Stomach (tissue), 8 donors: ENCODE measurements at regions not wholly inside any gene's neighbourhood (a gene's known extent, or its start where the extent isn't known, plus 50 kb on each side); places are given as distances from the start of the nearest gene placed in this dataset.

Experiments
- DNase-seq, 2 donors: peaks; one replicate each; pipeline versions ENCODE4 v3.0.0 to v3.0.0-alpha.2; 2013 to 2019
- H3K27ac ChIP-seq, 5 donors: fragments of 200-600 bp in 4 of 5; sonication (generic) in 4 of 5; one replicate each; pipeline ENCODE4 v1.5.1; 2013 to 2019; ENCODE audit warnings: mild to moderate bottlenecking in 1 of 5, moderate library complexity in 1 of 5
- H3K27me3 ChIP-seq, 3 donors: fragments of 200-600 bp; sonication (generic); one replicate each; pipeline ENCODE4 v1.5.1; 2017 to 2019; ENCODE audit warnings: mixed run types in 1 of 3
- H3K36me3 ChIP-seq, 4 donors: fragments of 200-600 bp; sonication (generic); 1 replicate in 3 of 4; 2 replicates in 1 of 4; pipeline ENCODE4 v1.5.1; 2016 to 2019
- H3K4me1 ChIP-seq, 4 donors: fragments of 200-600 bp; sonication (generic); one replicate each; pipeline ENCODE4 v1.5.1; 2016 to 2019
- H3K4me3 ChIP-seq, 4 donors: fragments of 200-600 bp; sonication (generic) in 3 of 4; one replicate each; pipeline ENCODE4 v1.5.1; 2016 to 2019; ENCODE audit warnings: mild to moderate bottlenecking in 1 of 4
- H3K9me3 ChIP-seq, 4 donors: fragments of 200-600 bp; sonication (generic); one replicate each; pipeline ENCODE4 v1.5.1; 2016 to 2019
- CTCF ChIP-seq, 7 experiments: fragments of 450-650 bp in 4 of 7; fragments of 200-600 bp in 3 of 7; sonication (generic) in 3 of 7; IDR thresholded peaks; one replicate each; pipeline ENCODE4 v1.5.1; 2016 to 2019; ENCODE audit warnings: antibody characterized with exemption in 7 of 7, control low read depth in 2 of 7, mild to moderate bottlenecking in 1 of 7
- EP300 ChIP-seq: sonication (generic); formaldehyde crosslinking; IDR thresholded peaks from one replicate; pipeline ENCODE4 v1.6.1; 2017; ENCODE audit warnings: antibody characterized with exemption
- POLR2A ChIP-seq, 4 donors: fragments of 450-650 bp; IDR thresholded peaks; one replicate each; pipeline ENCODE4 v1.6.1; 2016; ENCODE audit warnings: antibody characterized with exemption in 4 of 4, control low read depth in 2 of 4, mild to moderate bottlenecking in 1 of 4, moderate library complexity in 1 of 4
- POLR2AphosphoS5 ChIP-seq, 3 donors: sonication (generic); formaldehyde crosslinking; IDR thresholded peaks; one replicate each; pipeline ENCODE4 v1.6.1; 2016; ENCODE audit warnings: antibody characterized with exemption in 3 of 3
- WGBS, 5 donors: extraction: QIAGEN DNeasy Blood & Tissue Kit in 3 of 5; methylation state at CpG; one replicate each; pipeline versions ENCODE4 v1.1.5 to v1.1.7; 2013 to 2018; 5-methylcytosine and 5-hydroxymethylcytosine counted together
- intact Hi-C: fragments of 100-400 bp; cut with DNase I; formaldehyde crosslinking; loops from one replicate; pipeline ENCODE4 v1.15.1; 2023; ENCODE audit warnings: low total_unique reads
- donor health status: healthy with polysubstance abuse.
- donor health status: Bipolar disorder and iron deficiency.
- donor health status: healthy.

- intact Hi-C loops, result no loop called here
- WGBS, 5 donors, result 65 to 80% (median 76%) methylated on average over 5 of the region's 5 CpGs
- no peak overlapping the region for H3K4me3 ChIP-seq
- no peaks in the 10 kb centered on the region for H3K36me3 ChIP-seq
- H3K9me3 ChIP-seq, result no peaks in the 10 kb centered on the region
- no peak for DNase-seq
- peaks cover 0 to 8% (median 0%) of the 10 kb centered on the region in 4 donors for H3K4me1 ChIP-seq
- TF ChIP-seq EP300 (no peak), POLR2AphosphoS5 (IDR thresholded peaks at IDR 0.05) (no peak), CTCF (IDR thresholded peaks at IDR 0.05) (no peak)
- H3K27me3 ChIP-seq, result no peaks in the 10 kb centered on the region
- H3K27ac ChIP-seq, result peak overlapping the region in 1 of 5 donors; percentile 21
Measured at GRCh38 chr1:55574691-55575225, 359.6 kb upstream of the USP24 start.

DNA sequence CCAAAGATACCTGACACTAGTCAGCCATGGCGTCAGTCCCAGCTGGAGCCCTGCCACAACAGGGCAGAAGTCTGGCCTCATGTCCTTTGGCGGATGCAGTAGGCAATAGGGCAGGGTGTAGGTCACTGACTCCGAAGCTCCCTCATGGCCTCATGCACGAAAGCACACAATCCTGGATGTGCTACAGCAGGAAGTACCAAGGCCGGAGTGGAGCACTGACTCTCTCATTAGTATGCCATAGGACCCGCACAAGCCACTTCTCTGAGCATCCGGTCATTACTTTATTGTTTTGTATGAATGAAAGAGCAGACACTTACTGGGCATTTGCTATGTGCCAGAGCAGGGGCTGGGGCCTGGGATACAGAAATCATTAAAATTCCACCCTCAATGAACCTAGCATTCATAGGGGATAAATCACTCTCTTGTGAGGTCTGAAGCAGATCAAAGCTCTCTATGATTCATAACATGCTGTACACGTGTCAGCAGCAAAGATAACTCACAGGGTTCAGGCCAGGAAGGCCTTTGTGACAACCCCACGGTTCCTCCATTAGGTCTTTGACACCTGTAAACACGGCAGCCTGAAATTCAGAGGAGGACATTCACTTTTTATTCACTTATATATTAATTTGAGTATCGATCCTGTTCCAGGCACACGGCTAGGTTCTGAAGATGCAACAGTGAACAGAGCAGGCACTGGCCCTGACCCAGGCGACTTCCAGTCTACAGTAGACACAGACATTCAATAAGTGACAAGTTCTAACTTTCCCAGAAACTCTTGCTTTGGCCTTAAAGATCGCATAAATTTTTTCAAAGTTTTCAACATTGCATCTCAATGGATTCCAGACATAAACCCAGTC lies 357.9 kb upstream of the USP24 start:
- TF ChIP-seq POLR2AphosphoS5 (IDR thresholded peaks at IDR 0.05) (no peak), POLR2A (IDR thresholded peaks at IDR 0.05) (no peak), EP300 (no peak), CTCF (IDR thresholded peaks at IDR 0.05) (no peak)
- Histone ChIP-seq H3K4me1 (peaks cover 0 to 8% (median 0%) of the 10 kb centered on the region in 4 donors), H3K4me3 (no peak overlapping the region), H3K9me3 (no peaks in the 10 kb centered on the region), H3K27ac (no peak overlapping the region), H3K36me3 (no peaks in the 10 kb centered on the region), H3K27me3 (no peaks in the 10 kb centered on the region)
- 73 to 84% (median 80%) methylated on average over 14 of the region's 14 CpGs for WGBS, 5 donors
- no peak for DNase-seq
- intact Hi-C loops, result no loop called here

DNA sequence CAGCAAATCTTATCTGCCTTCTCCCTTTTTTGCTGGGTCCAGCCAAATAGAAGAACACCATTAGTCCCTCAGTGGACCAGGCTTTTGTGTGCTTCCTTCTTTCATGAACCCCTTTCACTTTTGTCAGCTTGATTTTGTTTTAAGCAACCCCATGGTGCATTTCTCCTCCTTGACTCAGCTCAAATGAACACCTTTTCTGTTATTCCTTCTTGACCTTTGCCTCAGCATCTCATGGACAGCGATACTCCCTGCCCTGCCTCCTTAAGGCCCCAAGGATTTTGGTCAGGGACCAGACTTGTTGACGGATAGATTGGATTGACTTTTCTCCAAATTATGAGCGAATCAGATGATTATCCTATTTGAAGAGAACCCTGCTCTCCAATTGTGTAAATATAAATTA lies 356.6 kb upstream of the USP24 start:
- WGBS, 5 donors, result 81 to 90% (median 85%) methylated on average over 3 of the region's 3 CpGs
- Histone ChIP-seq H3K4me1 (peaks cover 0 to 8% (median 0%) of the 10 kb centered on the region in 4 donors), H3K27ac (no peak overlapping the region), H3K27me3 (no peaks in the 10 kb centered on the region), H3K36me3 (no peaks in the 10 kb centered on the region), H3K9me3 (peaks cover 0 to 7% (median 0%) of the 10 kb centered on the region in 4 donors), H3K4me3 (no peak overlapping the region)
- TF ChIP-seq EP300 (no peak), POLR2A (IDR thresholded peaks at IDR 0.05) (no peak), CTCF (IDR thresholded peaks at IDR 0.05) (no peak), POLR2AphosphoS5 (IDR thresholded peaks at IDR 0.05) (no peak)
- no peak for DNase-seq
- intact Hi-C loops, result no loop called here

DNA sequence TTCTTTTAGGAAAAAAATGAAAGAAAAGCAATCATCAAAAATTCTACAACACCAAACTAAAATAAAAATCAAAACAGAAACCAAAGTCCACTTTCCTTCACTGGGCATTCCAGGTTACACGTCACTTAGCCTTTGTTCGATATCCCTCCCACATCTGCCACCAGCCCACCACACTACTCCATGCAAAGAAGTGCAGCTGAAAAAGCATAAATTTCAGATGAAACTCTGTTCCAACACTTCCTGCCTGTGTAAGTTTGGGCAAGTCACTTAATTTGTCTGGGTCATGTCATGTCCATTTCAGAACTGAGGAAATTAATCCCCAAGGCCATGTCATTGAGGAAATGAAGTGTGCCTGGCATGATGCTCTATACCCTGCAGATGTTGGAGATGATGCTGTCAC lies 354.3 kb upstream of the USP24 start:
- H3K9me3 ChIP-seq, result peaks cover 0 to 7% (median 0%) of the 10 kb centered on the region in 4 donors
- no peaks in the 10 kb centered on the region for H3K4me1 ChIP-seq
- H3K27me3 ChIP-seq, result no peaks in the 10 kb centered on the region
- TF ChIP-seq POLR2A (IDR thresholded peaks at IDR 0.05) (no peak), EP300 (no peak), POLR2AphosphoS5 (IDR thresholded peaks at IDR 0.05) (no peak), CTCF (IDR thresholded peaks at IDR 0.05) (no peak)
- H3K36me3 ChIP-seq, result no peaks in the 10 kb centered on the region
- no peak for DNase-seq
- no peak overlapping the region for H3K4me3 ChIP-seq
- 75 to 81% (median 78%) methylated on average over 2 of the region's 2 CpGs for WGBS, 5 donors
- H3K27ac ChIP-seq, result no peak overlapping the region
- intact Hi-C loops, result no loop called here
